SK-N-SH (cell line): ENCODE measurements at regions not wholly inside any gene's neighbourhood (a gene's known extent, or its start where the extent isn't known, plus 50 kb on each side); places are given as distances from the start of the nearest gene placed in this dataset.

Source experiments
- CTCF ChIA-PET: fragments of 300-600, 350-600 bp; formaldehyde crosslinking; extraction: SDS; loops from one replicate; lab custom pipeline; 2021; lab: Yijun Ruan, JAX
- POLR2A ChIA-PET: fragments of 350-600 bp; sonication (Branson Sonifier 250); formaldehyde crosslinking; extraction: SDS; loops from one replicate; lab custom pipeline; 2020; ENCODE audit warnings: antibody characterized with exemption, inconsistent platforms; lab: Yijun Ruan, JAX
- DNase-seq: peaks from one replicate; pipeline ENCODE4 v3.0.0; 2012
- H2AFZ ChIP-seq: fragments of 200-600 bp; sonication (generic); 2 replicates; pipeline ENCODE4 v1.8.1; 2016; ENCODE audit warnings: antibody characterized with exemption, mild to moderate bottlenecking, low read depth
- H3F3A ChIP-seq: fragments of 200-600 bp; sonication (generic); replicated peaks from 2 replicates; pipeline ENCODE3; 2016; ENCODE audit warnings: antibody characterized with exemption, mild to moderate bottlenecking; ENCODE audit not compliant: insufficient read depth
- H3K27ac ChIP-seq, 2 experiments: fragments of 200-500 bp in 1 of 2; fragments of 200-600 bp in 1 of 2; sonication (Bioruptor generic) in 1 of 2; sonication (generic), shearing (Covaris generic) in 1 of 2; 2 replicates each; pipeline versions ENCODE4 v1.5.1 to v1.6.1; 2014 to 2016; ENCODE audit warnings: low read depth in 2 of 2, inconsistent platforms in 1 of 2, low read length in 1 of 2, mild to moderate bottlenecking in 1 of 2, mixed read lengths in 1 of 2
- H3K27me3 ChIP-seq: fragments of 200-600 bp; sonication (generic), shearing (Covaris generic); 2 replicates; pipeline ENCODE4 v1.6.1; 2016; ENCODE audit warnings: mixed run types; ENCODE audit not compliant: insufficient read depth
- H3K36me3 ChIP-seq, 2 experiments: fragments of 200-500 bp in 1 of 2; fragments of 200-600 bp in 1 of 2; sonication (Bioruptor generic) in 1 of 2; sonication (generic) in 1 of 2; replicated peaks in 1 of 2; 2 replicates each; pipeline versions ENCODE3 to v1.5.1; 2014 to 2016; ENCODE audit warnings: low read length in 1 of 2, mild to moderate bottlenecking in 1 of 2; ENCODE audit not compliant: insufficient read depth in 2 of 2, control insufficient read depth in 1 of 2
- H3K4me1 ChIP-seq, 2 experiments: fragments of 200-500 bp in 1 of 2; fragments of 200-600 bp in 1 of 2; sonication (Bioruptor generic) in 1 of 2; sonication (generic), shearing (Covaris generic) in 1 of 2; 2 replicates each; pipeline versions ENCODE4 v1.5.1 to v1.6.1; 2014 to 2016; ENCODE audit warnings: low read depth in 1 of 2, low read length in 1 of 2, mixed run types in 1 of 2; ENCODE audit not compliant: insufficient read depth in 2 of 2, control insufficient read depth in 1 of 2
- H3K4me2 ChIP-seq: fragments of 200-600 bp; sonication (generic), shearing (Covaris generic); 2 replicates; pipeline ENCODE4 v1.6.1; 2017; ENCODE audit warnings: mixed run types
- H3K4me3 ChIP-seq, 2 experiments: fragments of 200-500 bp in 1 of 2; fragments of 200-600 bp in 1 of 2; sonication (Bioruptor generic) in 1 of 2; sonication (generic), shearing (Covaris generic) in 1 of 2; 2 replicates each; pipeline versions ENCODE4 v1.5.1 to v1.8.1; 2014 to 2016; ENCODE audit warnings: low read depth in 2 of 2, inconsistent platforms in 1 of 2, low read length in 1 of 2, mild to moderate bottlenecking in 1 of 2, mixed read lengths in 1 of 2, moderate library complexity in 1 of 2
- H3K79me2 ChIP-seq: fragments of 200-600 bp; sonication (generic); 2 replicates; pipeline ENCODE4 v1.8.1; 2017; ENCODE audit warnings: mild to moderate bottlenecking; ENCODE audit not compliant: insufficient read depth
- H3K9ac ChIP-seq: fragments of 200-600 bp; sonication (generic); 2 replicates; pipeline ENCODE4 v1.6.1; 2017; ENCODE audit warnings: mixed run types
- H3K9me2 ChIP-seq: fragments of 200-600 bp; sonication (generic); 2 replicates; pipeline ENCODE4 v1.6.1; 2017; ENCODE audit warnings: mixed run types
- H3K9me3 ChIP-seq: fragments of 200-600 bp; sonication (generic); 2 replicates; pipeline ENCODE4 v1.6.1; 2017; ENCODE audit warnings: mixed run types, mild to moderate bottlenecking, moderate library complexity
- H4K20me1 ChIP-seq: fragments of 200-600 bp; sonication (generic); 2 replicates; pipeline ENCODE4 v1.6.1; 2017; ENCODE audit warnings: mild to moderate bottlenecking, mixed run types; ENCODE audit not compliant: insufficient read depth
- EZH2phosphoT487 ChIP-seq: fragments of 200-600 bp; sonication (generic); IDR thresholded peaks from 2 replicates; pipeline ENCODE4 v1.6.1; 2017; ENCODE audit warnings: low read depth, mixed run types, mild to moderate bottlenecking, antibody characterized with exemption, moderate library complexity, borderline replicate concordance
- FOXJ3 ChIP-seq: sonication (generic); formaldehyde crosslinking; IDR thresholded peaks from 2 replicates; pipeline ENCODE4 v1.5.1; 2020; ENCODE audit warnings: mild to moderate bottlenecking, missing genetic modification reagents
- JUND ChIP-seq: IDR thresholded peaks from 2 replicates; pipeline ENCODE4 v1.4.0; 2012
- NRF1 ChIP-seq: IDR thresholded peaks from 2 replicates; pipeline ENCODE4 v1.6.1; 2012; ENCODE audit warnings: low read depth, mild to moderate bottlenecking, low read length
- POLR2AphosphoS5 ChIP-seq: IDR thresholded peaks from 2 replicates; pipeline ENCODE4 v1.6.1; 2012; ENCODE audit warnings: low read depth, low read length
- RCOR1 ChIP-seq: fragments of 150-350 bp; IDR thresholded peaks from 2 replicates; pipeline ENCODE4 v1.6.1; 2017; ENCODE audit warnings: antibody characterized with exemption, low read length
- WGBS: methylation state at CpG from one replicate; pipeline ENCODE4 v1.1.6; 2017; ENCODE audit warnings: low lambda C conversion rate; 5-methylcytosine and 5-hydroxymethylcytosine counted together
- TF ChIP-seq, protein P1 (sequence below): IDR thresholded peaks from 2 replicates; pipeline ENCODE4; 2012
- TF ChIP-seq, protein P2 (sequence below): IDR thresholded peaks from 2 replicates; pipeline ENCODE4 v1.4.0; 2012; ENCODE audit warnings: low read depth
- TF ChIP-seq, protein P3 (sequence below): fragments of 150-350 bp; IDR thresholded peaks from 2 replicates; pipeline ENCODE4 v1.6.1; 2016; ENCODE audit warnings: mild to moderate bottlenecking, low read depth, low read length
- TF ChIP-seq, protein P4 (sequence below): fragments of 200-600 bp; sonication (generic); IDR thresholded peaks from 2 replicates; pipeline ENCODE4 v1.6.1; 2017; ENCODE audit warnings: antibody characterized with exemption, mild to moderate bottlenecking, moderate library complexity
- TF ChIP-seq, protein P5 (sequence below): IDR thresholded peaks from 2 replicates; pipeline ENCODE4 v1.4.0; 2012; ENCODE audit warnings: low read depth, borderline replicate concordance

DNA sequence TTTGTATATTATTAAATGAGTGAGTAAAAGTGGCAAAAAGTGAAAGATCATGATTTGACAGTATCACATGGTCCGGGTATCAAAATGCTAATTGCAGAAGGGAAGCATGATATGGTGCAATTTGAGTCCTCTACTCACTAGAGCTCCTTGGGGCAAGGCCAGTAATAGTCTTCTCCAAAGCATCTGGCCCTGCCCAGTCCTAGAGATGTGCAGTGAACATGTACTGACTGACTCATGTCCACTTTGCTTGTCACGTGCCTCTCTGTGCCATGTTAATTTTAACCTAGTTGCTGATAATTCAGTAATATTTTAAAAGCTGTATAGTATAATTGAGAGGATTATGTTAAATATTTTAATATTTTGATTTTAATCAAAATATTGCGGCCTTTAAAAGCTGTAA is 54.6 kb upstream of the TENM3 start:
- CTCF ChIA-PET: interaction anchor here (0.8 kb wide), 1 partner anchor 1045 kb away, joined by 3 read pairs; no protein-coding TSS in a partner anchor
- POLR2A ChIA-PET: no interaction called here
- no peak overlapping the region for H3K27ac ChIP-seq

More for the DNA sequence above, 54.6 kb upstream of the TENM3 start:
- Histone ChIP-seq H3K27me3 (no peaks in the 10 kb centered on the region), H3K79me2 (no peaks in the 10 kb centered on the region), H3K9ac (no peak overlapping the region), H3K9me3 (no peaks in the 10 kb centered on the region), H3K4me3 (no peak overlapping the region), H3K4me2 (no peak overlapping the region), H3F3A (peaks cover 4% of the 10 kb centered on the region), H4K20me1 (no peaks in the 10 kb centered on the region), H3K36me3 (no peaks in the 10 kb centered on the region), H2AFZ (no peak overlapping the region), H3K9me2 (no peaks in the 10 kb centered on the region), H3K4me1 (peaks cover 4 to 22% of the 10 kb centered on the region in 2 experiments; a peak in 3 of 4 replicates)
- TF ChIP-seq RCOR1 (no peak), NRF1 (no peak), FOXJ3 (CRISPR knock-in tag) (no peak), EZH2phosphoT487 (no peak), POLR2AphosphoS5 (no peak), JUND (no peak)
- TF ChIP-seq, protein P1, sequence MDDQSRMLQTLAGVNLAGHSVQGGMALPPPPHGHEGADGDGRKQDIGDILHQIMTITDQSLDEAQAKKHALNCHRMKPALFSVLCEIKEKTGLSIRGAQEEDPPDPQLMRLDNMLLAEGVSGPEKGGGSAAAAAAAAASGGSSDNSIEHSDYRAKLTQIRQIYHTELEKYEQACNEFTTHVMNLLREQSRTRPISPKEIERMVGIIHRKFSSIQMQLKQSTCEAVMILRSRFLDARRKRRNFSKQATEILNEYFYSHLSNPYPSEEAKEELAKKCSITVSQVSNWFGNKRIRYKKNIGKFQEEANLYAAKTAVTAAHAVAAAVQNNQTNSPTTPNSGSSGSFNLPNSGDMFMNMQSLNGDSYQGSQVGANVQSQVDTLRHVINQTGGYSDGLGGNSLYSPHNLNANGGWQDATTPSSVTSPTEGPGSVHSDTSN: no peak
- TF ChIP-seq, protein P2, sequence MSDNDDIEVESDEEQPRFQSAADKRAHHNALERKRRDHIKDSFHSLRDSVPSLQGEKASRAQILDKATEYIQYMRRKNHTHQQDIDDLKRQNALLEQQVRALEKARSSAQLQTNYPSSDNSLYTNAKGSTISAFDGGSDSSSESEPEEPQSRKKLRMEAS: no peak
- TF ChIP-seq, protein P3, sequence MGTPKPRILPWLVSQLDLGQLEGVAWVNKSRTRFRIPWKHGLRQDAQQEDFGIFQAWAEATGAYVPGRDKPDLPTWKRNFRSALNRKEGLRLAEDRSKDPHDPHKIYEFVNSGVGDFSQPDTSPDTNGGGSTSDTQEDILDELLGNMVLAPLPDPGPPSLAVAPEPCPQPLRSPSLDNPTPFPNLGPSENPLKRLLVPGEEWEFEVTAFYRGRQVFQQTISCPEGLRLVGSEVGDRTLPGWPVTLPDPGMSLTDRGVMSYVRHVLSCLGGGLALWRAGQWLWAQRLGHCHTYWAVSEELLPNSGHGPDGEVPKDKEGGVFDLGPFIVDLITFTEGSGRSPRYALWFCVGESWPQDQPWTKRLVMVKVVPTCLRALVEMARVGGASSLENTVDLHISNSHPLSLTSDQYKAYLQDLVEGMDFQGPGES: no peak
- TF ChIP-seq, protein P4, sequence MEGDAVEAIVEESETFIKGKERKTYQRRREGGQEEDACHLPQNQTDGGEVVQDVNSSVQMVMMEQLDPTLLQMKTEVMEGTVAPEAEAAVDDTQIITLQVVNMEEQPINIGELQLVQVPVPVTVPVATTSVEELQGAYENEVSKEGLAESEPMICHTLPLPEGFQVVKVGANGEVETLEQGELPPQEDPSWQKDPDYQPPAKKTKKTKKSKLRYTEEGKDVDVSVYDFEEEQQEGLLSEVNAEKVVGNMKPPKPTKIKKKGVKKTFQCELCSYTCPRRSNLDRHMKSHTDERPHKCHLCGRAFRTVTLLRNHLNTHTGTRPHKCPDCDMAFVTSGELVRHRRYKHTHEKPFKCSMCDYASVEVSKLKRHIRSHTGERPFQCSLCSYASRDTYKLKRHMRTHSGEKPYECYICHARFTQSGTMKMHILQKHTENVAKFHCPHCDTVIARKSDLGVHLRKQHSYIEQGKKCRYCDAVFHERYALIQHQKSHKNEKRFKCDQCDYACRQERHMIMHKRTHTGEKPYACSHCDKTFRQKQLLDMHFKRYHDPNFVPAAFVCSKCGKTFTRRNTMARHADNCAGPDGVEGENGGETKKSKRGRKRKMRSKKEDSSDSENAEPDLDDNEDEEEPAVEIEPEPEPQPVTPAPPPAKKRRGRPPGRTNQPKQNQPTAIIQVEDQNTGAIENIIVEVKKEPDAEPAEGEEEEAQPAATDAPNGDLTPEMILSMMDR: no peak
- TF ChIP-seq, protein P5, sequence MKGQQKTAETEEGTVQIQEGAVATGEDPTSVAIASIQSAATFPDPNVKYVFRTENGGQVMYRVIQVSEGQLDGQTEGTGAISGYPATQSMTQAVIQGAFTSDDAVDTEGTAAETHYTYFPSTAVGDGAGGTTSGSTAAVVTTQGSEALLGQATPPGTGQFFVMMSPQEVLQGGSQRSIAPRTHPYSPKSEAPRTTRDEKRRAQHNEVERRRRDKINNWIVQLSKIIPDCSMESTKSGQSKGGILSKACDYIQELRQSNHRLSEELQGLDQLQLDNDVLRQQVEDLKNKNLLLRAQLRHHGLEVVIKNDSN: no peak
- TF ChIP-seq, all 33 proteins: peak for 0
- WGBS: 90% methylated on average over 3 of the region's 3 CpGs
- DNase-seq: no peak
